ENCODE measurements at regions not wholly inside any gene's neighbourhood (a gene's known extent, or its start where the extent isn't known, plus 50 kb on each side); places are given as distances from the start of the nearest gene placed in this dataset.

GRCh38 chr9:91060520-91061343 is 259.1 kb downstream of the SYK start:
- POLR2A ChIA-PET, result no interaction called here
- DNase-seq (ENCODE audit: low read depth, low spot score) (peak; percentile 78), ATAC-seq (peak; percentile 80)
- Histone ChIP-seq H3K27ac (ENCODE audit: low read length) (no peak overlapping the region), H3K9me3 (ENCODE audit: control insufficient read depth, insufficient read depth, low read depth, low read length) (no peaks in the 10 kb centered on the region), H3K4me3 (ENCODE audit: low read depth in 2 of 2, low read length in 2 of 2) (peak overlapping the region in 1 of 2 experiments; percentile 33; a peak in 2 of 4 replicates), H3K4me1 (ENCODE audit: control insufficient read depth, insufficient read depth, low read length) (no peaks in the 10 kb centered on the region), H3K36me3 (ENCODE audit: control insufficient read depth, insufficient read depth, low read length) (no peaks in the 10 kb centered on the region), H3K27me3 (ENCODE audit: control insufficient read depth, insufficient read depth, low read length) (no peaks in the 10 kb centered on the region)
- in situ Hi-C loops (cut with HindIII; ENCODE audit: low pct_unique_long_range_greater_than_20kb, low sequenced_read_pairs), result no loop called here
- BruUV-seq (replicated peaks), result no TSS peak
- intact Hi-C loops (cut with micrococcal nuclease; ENCODE audit: unreplicated experiment), result no loop called here
- CTCF ChIA-PET, result no interaction called here
- TF ChIP-seq CTCF (IDR thresholded peaks at IDR 0.05) (no peak), SIN3A (IDR thresholded peaks at IDR 0.05; ENCODE audit: borderline replicate concordance, insufficient read depth, low read depth, low read length) (no peak), REST (IDR thresholded peaks at IDR 0.05; ENCODE audit: insufficient read depth in 1 of 2, low read depth in 2 of 2, low read length in 1 of 2) (no peak), POLR2AphosphoS5 (IDR thresholded peaks at IDR 0.05; ENCODE audit: low read depth, low read length) (no peak), TCF7L2 (IDR thresholded peaks at IDR 0.05; ENCODE audit: low read depth, low read length) (0 out of 2 replicates have a peak, but pooled peaks have one; percentile 33)

GRCh38 chr9:91061506-91061905 is 259.9 kb downstream of the SYK start:
- ChIA-PET CTCF (no interaction called here), POLR2A (no interaction called here)
- H3K36me3 ChIP-seq (ENCODE audit: control insufficient read depth, insufficient read depth, low read length), result no peaks in the 10 kb centered on the region
- H3K4me3 ChIP-seq (ENCODE audit: low read depth in 2 of 2, low read length in 2 of 2), result no peak overlapping the region
- DNase-seq (ENCODE audit: low read depth, low spot score), result no peak
- in situ Hi-C loops (cut with HindIII; ENCODE audit: low pct_unique_long_range_greater_than_20kb, low sequenced_read_pairs) (no loop called here), intact Hi-C loops (cut with micrococcal nuclease; ENCODE audit: unreplicated experiment) (no loop called here)
- ATAC-seq, result no peak
- no peak overlapping the region for H3K27ac ChIP-seq (ENCODE audit: low read length)
- no TSS peak for BruUV-seq (replicated peaks)
- H3K27me3 ChIP-seq (ENCODE audit: control insufficient read depth, insufficient read depth, low read length), result no peaks in the 10 kb centered on the region
- TF ChIP-seq TCF7L2 (IDR thresholded peaks at IDR 0.05; ENCODE audit: low read depth, low read length) (no peak), POLR2AphosphoS5 (IDR thresholded peaks at IDR 0.05; ENCODE audit: low read depth, low read length) (no peak), CTCF (IDR thresholded peaks at IDR 0.05) (no peak), SIN3A (IDR thresholded peaks at IDR 0.05; ENCODE audit: borderline replicate concordance, insufficient read depth, low read depth, low read length) (no peak), REST (IDR thresholded peaks at IDR 0.05; ENCODE audit: insufficient read depth in 1 of 2, low read depth in 2 of 2, low read length in 1 of 2) (no peak)
- no peaks in the 10 kb centered on the region for H3K4me1 ChIP-seq (ENCODE audit: control insufficient read depth, insufficient read depth, low read length)
- H3K9me3 ChIP-seq (ENCODE audit: control insufficient read depth, insufficient read depth, low read depth, low read length), result no peaks in the 10 kb centered on the region
